SK-N-SH (cell line): ENCODE measurements at regions not wholly inside any gene's neighbourhood (a gene's known extent, or its start where the extent isn't known, plus 50 kb on each side); places are given as distances from the start of the nearest gene placed in this dataset.

Experiments used
- CTCF ChIA-PET: fragments of 300-600, 350-600 bp; formaldehyde crosslinking; extraction: SDS; loops from one replicate; lab custom pipeline; 2021; lab: Yijun Ruan, JAX
- POLR2A ChIA-PET: fragments of 350-600 bp; sonication (Branson Sonifier 250); formaldehyde crosslinking; extraction: SDS; loops from one replicate; lab custom pipeline; 2020; ENCODE audit warnings: antibody characterized with exemption, inconsistent platforms; lab: Yijun Ruan, JAX
- DNase-seq: peaks from one replicate; pipeline ENCODE4 v3.0.0; 2012
- H2AFZ ChIP-seq: fragments of 200-600 bp; sonication (generic); 2 replicates; pipeline ENCODE4 v1.8.1; 2016; ENCODE audit warnings: antibody characterized with exemption, mild to moderate bottlenecking, low read depth
- H3F3A ChIP-seq: fragments of 200-600 bp; sonication (generic); replicated peaks from 2 replicates; pipeline ENCODE3; 2016; ENCODE audit warnings: antibody characterized with exemption, mild to moderate bottlenecking; ENCODE audit not compliant: insufficient read depth
- H3K27ac ChIP-seq, 2 experiments: fragments of 200-500 bp in 1 of 2; fragments of 200-600 bp in 1 of 2; sonication (Bioruptor generic) in 1 of 2; sonication (generic), shearing (Covaris generic) in 1 of 2; 2 replicates each; pipeline versions ENCODE4 v1.5.1 to v1.6.1; 2014 to 2016; ENCODE audit warnings: low read depth in 2 of 2, inconsistent platforms in 1 of 2, low read length in 1 of 2, mild to moderate bottlenecking in 1 of 2, mixed read lengths in 1 of 2
- H3K27me3 ChIP-seq: fragments of 200-600 bp; sonication (generic), shearing (Covaris generic); 2 replicates; pipeline ENCODE4 v1.6.1; 2016; ENCODE audit warnings: mixed run types; ENCODE audit not compliant: insufficient read depth
- H3K36me3 ChIP-seq, 2 experiments: fragments of 200-500 bp in 1 of 2; fragments of 200-600 bp in 1 of 2; sonication (Bioruptor generic) in 1 of 2; sonication (generic) in 1 of 2; replicated peaks in 1 of 2; 2 replicates each; pipeline versions ENCODE3 to v1.5.1; 2014 to 2016; ENCODE audit warnings: low read length in 1 of 2, mild to moderate bottlenecking in 1 of 2; ENCODE audit not compliant: insufficient read depth in 2 of 2, control insufficient read depth in 1 of 2
- H3K4me1 ChIP-seq, 2 experiments: fragments of 200-500 bp in 1 of 2; fragments of 200-600 bp in 1 of 2; sonication (Bioruptor generic) in 1 of 2; sonication (generic), shearing (Covaris generic) in 1 of 2; 2 replicates each; pipeline versions ENCODE4 v1.5.1 to v1.6.1; 2014 to 2016; ENCODE audit warnings: low read depth in 1 of 2, low read length in 1 of 2, mixed run types in 1 of 2; ENCODE audit not compliant: insufficient read depth in 2 of 2, control insufficient read depth in 1 of 2
- H3K4me2 ChIP-seq: fragments of 200-600 bp; sonication (generic), shearing (Covaris generic); 2 replicates; pipeline ENCODE4 v1.6.1; 2017; ENCODE audit warnings: mixed run types
- H3K4me3 ChIP-seq, 2 experiments: fragments of 200-500 bp in 1 of 2; fragments of 200-600 bp in 1 of 2; sonication (Bioruptor generic) in 1 of 2; sonication (generic), shearing (Covaris generic) in 1 of 2; 2 replicates each; pipeline versions ENCODE4 v1.5.1 to v1.8.1; 2014 to 2016; ENCODE audit warnings: low read depth in 2 of 2, inconsistent platforms in 1 of 2, low read length in 1 of 2, mild to moderate bottlenecking in 1 of 2, mixed read lengths in 1 of 2, moderate library complexity in 1 of 2
- H3K79me2 ChIP-seq: fragments of 200-600 bp; sonication (generic); 2 replicates; pipeline ENCODE4 v1.8.1; 2017; ENCODE audit warnings: mild to moderate bottlenecking; ENCODE audit not compliant: insufficient read depth
- H3K9ac ChIP-seq: fragments of 200-600 bp; sonication (generic); 2 replicates; pipeline ENCODE4 v1.6.1; 2017; ENCODE audit warnings: mixed run types
- H3K9me2 ChIP-seq: fragments of 200-600 bp; sonication (generic); 2 replicates; pipeline ENCODE4 v1.6.1; 2017; ENCODE audit warnings: mixed run types
- H3K9me3 ChIP-seq: fragments of 200-600 bp; sonication (generic); 2 replicates; pipeline ENCODE4 v1.6.1; 2017; ENCODE audit warnings: mixed run types, mild to moderate bottlenecking, moderate library complexity
- H4K20me1 ChIP-seq: fragments of 200-600 bp; sonication (generic); 2 replicates; pipeline ENCODE4 v1.6.1; 2017; ENCODE audit warnings: mild to moderate bottlenecking, mixed run types; ENCODE audit not compliant: insufficient read depth
- CTCF ChIP-seq: fragments of 200-600 bp; sonication (generic); IDR thresholded peaks from 2 replicates; pipeline ENCODE4 v1.6.1; 2017; ENCODE audit warnings: antibody characterized with exemption, mild to moderate bottlenecking, moderate library complexity
- ELF1 ChIP-seq: IDR thresholded peaks from 2 replicates; pipeline ENCODE4 v1.4.0; 2012
- EP300 ChIP-seq, 2 experiments: IDR thresholded peaks; 2 replicates each; pipeline versions ENCODE4 v1.4.0 to v1.6.1; 2012; ENCODE audit warnings: borderline replicate concordance in 1 of 2, low read depth in 1 of 2, low read length in 1 of 2
- EZH2phosphoT487 ChIP-seq: fragments of 200-600 bp; sonication (generic); IDR thresholded peaks from 2 replicates; pipeline ENCODE4 v1.6.1; 2017; ENCODE audit warnings: low read depth, mixed run types, mild to moderate bottlenecking, antibody characterized with exemption, moderate library complexity, borderline replicate concordance
- FOXJ3 ChIP-seq: sonication (generic); formaldehyde crosslinking; IDR thresholded peaks from 2 replicates; pipeline ENCODE4 v1.5.1; 2020; ENCODE audit warnings: mild to moderate bottlenecking, missing genetic modification reagents
- FOXM1 ChIP-seq: IDR thresholded peaks from 2 replicates; pipeline ENCODE4 v1.4.0; 2012; ENCODE audit warnings: low read depth, mild to moderate bottlenecking
- IRF3 ChIP-seq: fragments of 150-350 bp; IDR thresholded peaks from 2 replicates; pipeline ENCODE4 v1.6.1; 2016; ENCODE audit warnings: mild to moderate bottlenecking, low read depth, low read length
- JUND ChIP-seq: IDR thresholded peaks from 2 replicates; pipeline ENCODE4 v1.4.0; 2012
- MAX ChIP-seq: IDR thresholded peaks from 2 replicates; pipeline ENCODE4 v1.4.0; 2012; ENCODE audit warnings: low read depth
- NFIC ChIP-seq: IDR thresholded peaks from 2 replicates; pipeline ENCODE4 v1.4.0; 2012; ENCODE audit warnings: borderline replicate concordance
- NRF1 ChIP-seq: IDR thresholded peaks from 2 replicates; pipeline ENCODE4 v1.6.1; 2012; ENCODE audit warnings: low read depth, mild to moderate bottlenecking, low read length
- RFX5 ChIP-seq: IDR thresholded peaks from 2 replicates; pipeline ENCODE4 v1.6.1; 2012; ENCODE audit warnings: mild to moderate bottlenecking, improper control_type of control experiment, low read length
- RXRA ChIP-seq: IDR thresholded peaks from 2 replicates; pipeline ENCODE4 v1.4.0; 2012; ENCODE audit warnings: low read depth, mild to moderate bottlenecking, borderline replicate concordance
- SMC3 ChIP-seq: IDR thresholded peaks from 2 replicates; pipeline ENCODE4 v1.6.1; 2012; ENCODE audit warnings: low read depth, low read length, improper control_type of control experiment
- TAF1 ChIP-seq: IDR thresholded peaks from 2 replicates; pipeline ENCODE4 v1.6.1; 2012; ENCODE audit warnings: low read depth, mild to moderate bottlenecking, low read length, moderate library complexity, borderline replicate concordance
- WGBS: methylation state at CpG from one replicate; pipeline ENCODE4 v1.1.6; 2017; ENCODE audit warnings: low lambda C conversion rate; 5-methylcytosine and 5-hydroxymethylcytosine counted together

GRCh38 chr5:6059137-6059800, 319.1 kb downstream of the MED10 start:
- Histone ChIP-seq H4K20me1 (no peaks in the 10 kb centered on the region), H3K9ac (no peak overlapping the region), H3K4me1 (no peaks in the 10 kb centered on the region; a peak in 1 of 4 replicates), H3K4me2 (no peak overlapping the region), H3K4me3 (no peak overlapping the region), H3K27me3 (no peaks in the 10 kb centered on the region), H3K36me3 (no peaks in the 10 kb centered on the region), H2AFZ (no peak overlapping the region), H3K27ac (no peak overlapping the region), H3K9me3 (peaks cover 6% of the 10 kb centered on the region; the same call in 1 of the 2 replicates), H3F3A (no peaks in the 10 kb centered on the region), H3K9me2 (no peaks in the 10 kb centered on the region), H3K79me2 (no peaks in the 10 kb centered on the region)
- DNase-seq, result no peak
- TF ChIP-seq NFIC (no peak), IRF3 (no peak), RFX5 (no peak), CTCF (no peak), RXRA (no peak), EP300 (IDR thresholded peaks at IDR 0.05; ENCODE audit: borderline replicate concordance in 1 of 2, low read depth in 1 of 2, low read length in 1 of 2) (no peak), ELF1 (no peak), JUND (no peak), NRF1 (no peak), FOXM1 (no peak), TAF1 (no peak)
- POLR2A ChIA-PET, result no interaction called here
- WGBS, result 48% methylated on average over 12 of the region's 12 CpGs
- CTCF ChIA-PET, result interaction anchor here (1.2 kb wide), 1 partner anchor 105 kb away, joined by 3 read pairs; no protein-coding TSS in a partner anchor

- CTCF ChIA-PET, result no interaction called here
Measured at GRCh38 chr5:6058055-6058715, 320.2 kb downstream of the MED10 start.

More at GRCh38 chr5:6058055-6058715, 320.2 kb downstream of the MED10 start:
- H3K27me3 ChIP-seq, result no peaks in the 10 kb centered on the region
- no peaks in the 10 kb centered on the region for H4K20me1 ChIP-seq
- no peak for TF ChIP-seq MAX
- TF ChIP-seq FOXJ3 (CRISPR knock-in tag), result no peak
- no peak for TF ChIP-seq EZH2phosphoT487
- no peak for TF ChIP-seq JUND
- no peak for TF ChIP-seq SMC3
- H2AFZ ChIP-seq, result no peak overlapping the region
- no peaks in the 10 kb centered on the region for H3K79me2 ChIP-seq
- no peak overlapping the region for H3K9ac ChIP-seq
- no peak overlapping the region for H3K4me2 ChIP-seq
- 68% methylated on average over 14 of the region's 14 CpGs for WGBS
- H3K4me3 ChIP-seq, result no peak overlapping the region
- no peaks in the 10 kb centered on the region for H3F3A ChIP-seq
- DNase-seq, result no peak
- POLR2A ChIA-PET, result no interaction called here
- no peaks in the 10 kb centered on the region for H3K36me3 ChIP-seq
- no peak overlapping the region for H3K27ac ChIP-seq
- no peaks in the 10 kb centered on the region; a peak in 1 of 4 replicates for H3K4me1 ChIP-seq
- H3K9me2 ChIP-seq, result no peaks in the 10 kb centered on the region
- H3K9me3 ChIP-seq, result 0 out of 2 replicates have a peak, but pooled peaks cover 4% of the 10 kb centered on the region
